H9 (cell line): ENCODE measurements at regions not wholly inside any gene's neighbourhood (a gene's known extent, or its start where the extent isn't known, plus 50 kb on each side); places are given as distances from the start of the nearest gene placed in this dataset.

Experiments used
- DNase-seq: peaks from one replicate; pipeline ENCODE4 v3.0.0-alpha.2; 2017
- H2AFZ ChIP-seq: one replicate; pipeline ENCODE4 v1.6.1; 2013; ENCODE audit warnings: mild to moderate bottlenecking, low read length, control low read depth, moderate library complexity
- H2AK5ac ChIP-seq: 2 replicates; pipeline ENCODE4 v1.6.1; 2013; ENCODE audit warnings: low read length, control low read depth, mixed read lengths; ENCODE audit not compliant: insufficient read length
- H2BK120ac ChIP-seq: one replicate; pipeline ENCODE4 v1.6.1; 2013; ENCODE audit warnings: low read depth, mild to moderate bottlenecking, low read length, control low read depth, inconsistent platforms; ENCODE audit not compliant: poor library complexity, severe bottlenecking
- H2BK12ac ChIP-seq: 2 replicates; pipeline ENCODE4 v1.6.1; 2013; ENCODE audit warnings: low read length, control low read depth, mixed read lengths, low read depth; ENCODE audit not compliant: insufficient read length
- H2BK15ac ChIP-seq: 2 replicates; pipeline ENCODE4 v1.6.1; 2013; ENCODE audit warnings: low read depth, low read length, control low read depth
- H2BK20ac ChIP-seq: one replicate; pipeline ENCODE4 v1.6.1; 2013; ENCODE audit warnings: low read depth, mild to moderate bottlenecking, low read length, control low read depth, inconsistent platforms; ENCODE audit not compliant: poor library complexity, severe bottlenecking
- H2BK5ac ChIP-seq: 2 replicates; pipeline ENCODE4 v1.6.1; 2013; ENCODE audit warnings: low read length, control low read depth, mixed read lengths; ENCODE audit not compliant: insufficient read length
- H3K14ac ChIP-seq: 2 replicates; pipeline ENCODE4 v1.6.1; 2013; ENCODE audit warnings: low read length, control low read depth; ENCODE audit not compliant: insufficient read depth
- H3K18ac ChIP-seq: 2 replicates; pipeline ENCODE4 v1.6.1; 2013; ENCODE audit warnings: low read depth, mild to moderate bottlenecking, mixed read lengths, low read length, control low read depth; ENCODE audit not compliant: insufficient read length
- H3K23ac ChIP-seq: 2 replicates; pipeline ENCODE4 v1.6.1; 2013; ENCODE audit warnings: low read length, control low read depth, mixed read lengths, low read depth; ENCODE audit not compliant: insufficient read length
- H3K23me2 ChIP-seq: 2 replicates; pipeline ENCODE4 v1.6.1; 2013; ENCODE audit warnings: low read depth, mild to moderate bottlenecking, mixed read lengths, low read length, control low read depth; ENCODE audit not compliant: insufficient read length, poor library complexity, severe bottlenecking
- H3K27ac ChIP-seq: 2 replicates; pipeline ENCODE4 v1.5.1; 2013; ENCODE audit warnings: low read length, control low read depth, mixed read lengths, low read depth; ENCODE audit not compliant: insufficient read length
- H3K27me3 ChIP-seq: 2 replicates; pipeline ENCODE4 v1.6.1; 2013; ENCODE audit warnings: low read length, control low read depth, inconsistent platforms; ENCODE audit not compliant: insufficient read depth
- H3K4ac ChIP-seq: 2 replicates; pipeline ENCODE4 v1.6.1; 2013; ENCODE audit warnings: low read depth, mild to moderate bottlenecking, control low read depth, inconsistent platforms, low read length, moderate library complexity
- H3K4me1 ChIP-seq: 2 replicates; pipeline ENCODE4 v1.6.1; 2013; ENCODE audit warnings: low read length, control low read depth, inconsistent platforms; ENCODE audit not compliant: insufficient read depth
- H3K4me2 ChIP-seq: 2 replicates; pipeline ENCODE4 v1.6.1; 2013; ENCODE audit warnings: low read length, control low read depth, mixed read lengths; ENCODE audit not compliant: insufficient read length, insufficient read depth
- H3K56ac ChIP-seq: 2 replicates; pipeline ENCODE4 v1.6.1; 2013; ENCODE audit warnings: low read depth, mild to moderate bottlenecking, mixed read lengths, low read length, control low read depth; ENCODE audit not compliant: insufficient read length
- H3K79me1 ChIP-seq: 2 replicates; pipeline ENCODE4 v1.6.1; 2013; ENCODE audit warnings: low read depth, mild to moderate bottlenecking, moderate library complexity, low read length, control low read depth, inconsistent platforms; ENCODE audit not compliant: insufficient read depth, poor library complexity, severe bottlenecking
- H3K79me2 ChIP-seq: 2 replicates; pipeline ENCODE4 v1.6.1; 2013; ENCODE audit warnings: low read length, control low read depth, inconsistent platforms; ENCODE audit not compliant: insufficient read depth
- H3K9ac ChIP-seq: 2 replicates; pipeline ENCODE4 v1.6.1; 2013; ENCODE audit warnings: low read length, control low read depth, mixed read lengths; ENCODE audit not compliant: insufficient read length; ENCODE audit errors: extremely low read depth
- H3K9me3 ChIP-seq: one replicate; pipeline ENCODE4 v1.6.1; 2013; ENCODE audit warnings: low read depth, low read length, inconsistent platforms; ENCODE audit not compliant: control insufficient read depth
- H3T11ph ChIP-seq: one replicate; pipeline ENCODE4 v1.6.1; 2013; ENCODE audit warnings: mild to moderate bottlenecking, low read length, control low read depth, inconsistent platforms
- H4K20me1 ChIP-seq: one replicate; pipeline ENCODE4 v1.6.1; 2013; ENCODE audit not compliant: control insufficient read depth, insufficient read length, insufficient read depth
- H4K5ac ChIP-seq: 2 replicates; pipeline ENCODE4 v1.6.1; 2013; ENCODE audit warnings: low read depth, mild to moderate bottlenecking, mixed read lengths, low read length, control low read depth; ENCODE audit not compliant: insufficient read length
- H4K8ac ChIP-seq: replicated peaks from 2 replicates; pipeline ENCODE4 v1.6.1; 2013; ENCODE audit warnings: low read length, control low read depth, mixed read lengths, low read depth; ENCODE audit not compliant: insufficient read length
- H4K91ac ChIP-seq: 2 replicates; pipeline ENCODE4 v1.6.1; 2013; ENCODE audit warnings: low read depth, mild to moderate bottlenecking, moderate library complexity, mixed read lengths, low read length, control low read depth; ENCODE audit not compliant: insufficient read length
- H3K27ac Mint-ChIP-seq, 3 experiments: 2 replicates in 2 of 3; 3 replicates in 1 of 3; pipeline ENCODE4 v1.8.0; 2020 to 2021; ENCODE audit warnings: mixed read lengths in 3 of 3, mild to moderate bottlenecking in 1 of 3, moderate library complexity in 1 of 3
- H3K27me3 Mint-ChIP-seq: 2 replicates; pipeline ENCODE4 v1.8.0; 2021; ENCODE audit warnings: low read depth, mild to moderate bottlenecking, moderate library complexity, mixed read lengths
- H3K36me3 Mint-ChIP-seq, 3 experiments: 2 replicates in 2 of 3; 3 replicates in 1 of 3; pipeline ENCODE4 v1.8.0; 2020 to 2021; ENCODE audit warnings: low read depth in 3 of 3, mixed read lengths in 3 of 3; ENCODE audit not compliant: insufficient read depth in 1 of 3
- H3K4me1 Mint-ChIP-seq, 2 experiments: 2 replicates each; pipeline ENCODE4 v1.8.0; 2020; ENCODE audit warnings: mixed read lengths in 2 of 2
- H3K4me3 Mint-ChIP-seq, 2 experiments: 2 replicates in 1 of 2; 3 replicates in 1 of 2; pipeline ENCODE4 v1.8.0; 2020 to 2021; ENCODE audit warnings: mild to moderate bottlenecking in 2 of 2, mixed read lengths in 2 of 2, moderate library complexity in 1 of 2
- H3K9me3 Mint-ChIP-seq, 2 experiments: 2 replicates in 1 of 2; 3 replicates in 1 of 2; pipeline ENCODE4 v1.8.0; 2020; ENCODE audit warnings: mild to moderate bottlenecking in 2 of 2, mixed read lengths in 2 of 2, moderate library complexity in 1 of 2
- WGBS: extraction: QIAGEN DNeasy Blood & Tissue Kit; methylation state at CpG from one replicate; pipeline ENCODE4 v1.1.7; 2013; ENCODE audit warnings: missing lambda C conversion rate, low lambda C conversion rate, mixed read lengths; ENCODE audit not compliant: insufficient read length; ENCODE audit errors: extremely low coverage; 5-methylcytosine and 5-hydroxymethylcytosine counted together
- TF ChIP-seq, protein P1 (sequence below): fragments of 200-600 bp; sonication (generic); conservative IDR thresholded peaks from 3 replicates; pipeline ENCODE4 v1.8.0; 2021; ENCODE audit warnings: antibody characterized with exemption, mild to moderate bottlenecking

DNA sequence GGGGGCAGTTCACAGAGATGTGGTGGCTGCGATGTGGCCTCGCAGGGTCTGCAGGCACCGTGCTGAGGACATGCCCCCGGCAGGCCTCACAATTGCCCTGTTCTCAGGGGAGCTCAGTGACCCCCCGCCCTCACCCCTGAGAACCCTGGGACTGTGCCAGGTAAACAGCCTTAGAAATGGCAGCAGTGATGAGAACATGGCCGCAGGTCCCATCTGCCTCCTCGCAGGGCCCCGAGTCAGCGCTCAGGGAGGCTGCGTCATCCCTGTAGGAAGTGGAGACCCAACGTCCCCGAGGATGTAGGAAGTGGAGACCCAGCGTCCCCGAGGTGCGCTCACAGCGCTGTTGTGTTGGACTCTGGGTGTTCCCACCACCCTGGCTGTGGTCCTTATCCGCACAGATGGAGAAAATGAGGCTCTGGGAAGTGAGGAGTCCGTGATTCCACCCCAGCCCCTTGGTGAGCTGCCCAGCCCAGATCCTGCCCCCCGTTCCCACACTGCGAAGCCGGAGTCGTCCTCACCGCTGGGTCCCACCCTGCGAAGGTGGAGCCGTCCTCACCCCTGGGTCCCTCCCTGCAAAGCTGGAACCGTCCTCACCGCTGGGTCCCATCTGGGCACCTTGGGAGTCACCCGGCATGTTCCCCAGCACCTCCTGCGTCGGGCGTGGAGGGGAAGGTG is 1086.8 kb downstream of the BRD1 start:
- Mint-ChIP-seq H3K4me3 (no peak overlapping the region), H3K4me1 (no peaks in the 10 kb centered on the region), H3K27me3 (no peaks in the 10 kb centered on the region), H3K27ac (no peak overlapping the region), H3K9me3 (no peaks in the 10 kb centered on the region; a peak in 2 of 5 replicates), H3K36me3 (peaks cover 0 to 5% (median 2%) of the 10 kb centered on the region in 3 experiments; a peak in 2 of 7 replicates)
- H3K9ac ChIP-seq = no peak overlapping the region
- H3K4ac ChIP-seq = no peak overlapping the region
- no peak overlapping the region for H2BK120ac ChIP-seq
- H3K56ac ChIP-seq = no peak overlapping the region
- no peak overlapping the region for H2BK5ac ChIP-seq
- no peak overlapping the region; the same call in 1 of the 2 replicates for H3K14ac ChIP-seq
- H3K27ac ChIP-seq = no peak overlapping the region
- H3K4me1 ChIP-seq = no peaks in the 10 kb centered on the region
- H4K20me1 ChIP-seq = no peaks in the 10 kb centered on the region
- no peak overlapping the region for H2AFZ ChIP-seq
- no peaks in the 10 kb centered on the region for H3K27me3 ChIP-seq
- DNase-seq = no peak
- H3K4me2 ChIP-seq = no peak overlapping the region
- H3K79me2 ChIP-seq = no peaks in the 10 kb centered on the region
- H3K18ac ChIP-seq = no peak overlapping the region
- H3K79me1 ChIP-seq = no peaks in the 10 kb centered on the region
- H4K5ac ChIP-seq = no peak overlapping the region
- WGBS = no CpG with 5 or more reads among the region's 31 CpGs
- H3T11ph ChIP-seq = no peak overlapping the region
- H3K23ac ChIP-seq = no peak overlapping the region
- H4K8ac ChIP-seq = no peak overlapping the region
- no peak overlapping the region for H2BK12ac ChIP-seq
- H3K23me2 ChIP-seq = no peaks in the 10 kb centered on the region
- no peak overlapping the region for H2BK15ac ChIP-seq
- TF ChIP-seq, protein P1, sequence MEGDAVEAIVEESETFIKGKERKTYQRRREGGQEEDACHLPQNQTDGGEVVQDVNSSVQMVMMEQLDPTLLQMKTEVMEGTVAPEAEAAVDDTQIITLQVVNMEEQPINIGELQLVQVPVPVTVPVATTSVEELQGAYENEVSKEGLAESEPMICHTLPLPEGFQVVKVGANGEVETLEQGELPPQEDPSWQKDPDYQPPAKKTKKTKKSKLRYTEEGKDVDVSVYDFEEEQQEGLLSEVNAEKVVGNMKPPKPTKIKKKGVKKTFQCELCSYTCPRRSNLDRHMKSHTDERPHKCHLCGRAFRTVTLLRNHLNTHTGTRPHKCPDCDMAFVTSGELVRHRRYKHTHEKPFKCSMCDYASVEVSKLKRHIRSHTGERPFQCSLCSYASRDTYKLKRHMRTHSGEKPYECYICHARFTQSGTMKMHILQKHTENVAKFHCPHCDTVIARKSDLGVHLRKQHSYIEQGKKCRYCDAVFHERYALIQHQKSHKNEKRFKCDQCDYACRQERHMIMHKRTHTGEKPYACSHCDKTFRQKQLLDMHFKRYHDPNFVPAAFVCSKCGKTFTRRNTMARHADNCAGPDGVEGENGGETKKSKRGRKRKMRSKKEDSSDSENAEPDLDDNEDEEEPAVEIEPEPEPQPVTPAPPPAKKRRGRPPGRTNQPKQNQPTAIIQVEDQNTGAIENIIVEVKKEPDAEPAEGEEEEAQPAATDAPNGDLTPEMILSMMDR = no peak
- H3K9me3 ChIP-seq = no peaks in the 10 kb centered on the region
- H4K91ac ChIP-seq = no peak overlapping the region
- no peak overlapping the region for H2BK20ac ChIP-seq
- H2AK5ac ChIP-seq = no peak overlapping the region
